ENCODE measurements at regions not wholly inside any gene's neighbourhood (a gene's known extent, or its start where the extent isn't known, plus 50 kb on each side); places are given as distances from the start of the nearest gene placed in this dataset.
"Not testable (repeated sequence)": the region's sequence is repeated elsewhere in the genome, so short reads cannot be mapped to it uniquely, and the experiment has no call there.

- no peak for DNase-seq
- POLR2A ChIA-PET, result no interaction called here
- H3K4me1 Mint-ChIP-seq, result peaks cover 27% of the 10 kb centered on the region
- intact Hi-C loops (cut with micrococcal nuclease), result loop anchor here (5.0 to 10.0 kb wide), 2 partner anchors 1490 to 1773 kb away; a partner anchor contains a TSS
- H3K36me3 Mint-ChIP-seq (ENCODE audit: low read depth), result peaks cover 8% of the 10 kb centered on the region
- H3K9me3 Mint-ChIP-seq, result peaks cover 9% of the 10 kb centered on the region
- H3K4me3 Mint-ChIP-seq, result no peak overlapping the region
- ATAC-seq (ENCODE audit: low read depth), result no peak
- H3K27ac Mint-ChIP-seq, result no peak overlapping the region
- no peaks in the 10 kb centered on the region for H3K27me3 Mint-ChIP-seq
- CTCF ChIA-PET, result no interaction called here
- TF ChIP-seq, protein P1, sequence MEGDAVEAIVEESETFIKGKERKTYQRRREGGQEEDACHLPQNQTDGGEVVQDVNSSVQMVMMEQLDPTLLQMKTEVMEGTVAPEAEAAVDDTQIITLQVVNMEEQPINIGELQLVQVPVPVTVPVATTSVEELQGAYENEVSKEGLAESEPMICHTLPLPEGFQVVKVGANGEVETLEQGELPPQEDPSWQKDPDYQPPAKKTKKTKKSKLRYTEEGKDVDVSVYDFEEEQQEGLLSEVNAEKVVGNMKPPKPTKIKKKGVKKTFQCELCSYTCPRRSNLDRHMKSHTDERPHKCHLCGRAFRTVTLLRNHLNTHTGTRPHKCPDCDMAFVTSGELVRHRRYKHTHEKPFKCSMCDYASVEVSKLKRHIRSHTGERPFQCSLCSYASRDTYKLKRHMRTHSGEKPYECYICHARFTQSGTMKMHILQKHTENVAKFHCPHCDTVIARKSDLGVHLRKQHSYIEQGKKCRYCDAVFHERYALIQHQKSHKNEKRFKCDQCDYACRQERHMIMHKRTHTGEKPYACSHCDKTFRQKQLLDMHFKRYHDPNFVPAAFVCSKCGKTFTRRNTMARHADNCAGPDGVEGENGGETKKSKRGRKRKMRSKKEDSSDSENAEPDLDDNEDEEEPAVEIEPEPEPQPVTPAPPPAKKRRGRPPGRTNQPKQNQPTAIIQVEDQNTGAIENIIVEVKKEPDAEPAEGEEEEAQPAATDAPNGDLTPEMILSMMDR (IDR thresholded peaks at IDR 0.05), result no peak
Observed at GRCh38 chr6:27804851-27805250, 107.3 kb downstream of the OR2B2 start.

- intact Hi-C loops (cut with micrococcal nuclease), result loop anchor here (10.0 kb wide), 1 partner anchor 1486 kb away; no protein-coding TSS in a partner anchor
- TF ChIP-seq, protein P1 (IDR thresholded peaks at IDR 0.05), result no peak
- CTCF ChIA-PET, result no interaction called here
- DNase-seq (no peak), ATAC-seq (ENCODE audit: low read depth) (no peak)
- no peak overlapping the region for H3K27ac Mint-ChIP-seq
- no peaks in the 10 kb centered on the region for H3K9me3 Mint-ChIP-seq
- POLR2A ChIA-PET, result interaction anchor here (1.3 kb wide), 1 partner anchor 9 kb away, joined by 3 read pairs; a partner anchor contains a TSS
- no peaks in the 10 kb centered on the region for H3K36me3 Mint-ChIP-seq (ENCODE audit: low read depth)
- H3K4me1 Mint-ChIP-seq, result peaks cover 2% of the 10 kb centered on the region
- H3K27me3 Mint-ChIP-seq, result no peaks in the 10 kb centered on the region
- no peak overlapping the region for H3K4me3 Mint-ChIP-seq
Observed at GRCh38 chr6:27800731-27801373, 111.3 kb downstream of the OR2B2 start.

GRCh38 chr6:27797960-27798359 is 114.2 kb downstream of the OR2B2 start:
- Mint-ChIP-seq H3K27me3 (no peaks in the 10 kb centered on the region), H3K4me1 (peaks cover 3% of the 10 kb centered on the region), H3K27ac (no peak overlapping the region), H3K36me3 (ENCODE audit: low read depth) (no peaks in the 10 kb centered on the region), H3K4me3 (no peak overlapping the region), H3K9me3 (no peaks in the 10 kb centered on the region)
- intact Hi-C loops (cut with micrococcal nuclease), result no loop called here
- POLR2A ChIA-PET, result interaction anchor here (1.2 kb wide), 1 partner anchor 10 kb away, joined by 3 read pairs; a partner anchor contains a TSS
- no peak for DNase-seq
- TF ChIP-seq, protein P1 (IDR thresholded peaks at IDR 0.05), result no peak
- CTCF ChIA-PET, result interaction anchor here (1.1 to 5.2 kb wide), 8 partner anchors 9 to 671 kb away, joined by 3 to 49 read pairs (median 24); a partner anchor contains a TSS
- no peak for ATAC-seq (ENCODE audit: low read depth)

DNA sequence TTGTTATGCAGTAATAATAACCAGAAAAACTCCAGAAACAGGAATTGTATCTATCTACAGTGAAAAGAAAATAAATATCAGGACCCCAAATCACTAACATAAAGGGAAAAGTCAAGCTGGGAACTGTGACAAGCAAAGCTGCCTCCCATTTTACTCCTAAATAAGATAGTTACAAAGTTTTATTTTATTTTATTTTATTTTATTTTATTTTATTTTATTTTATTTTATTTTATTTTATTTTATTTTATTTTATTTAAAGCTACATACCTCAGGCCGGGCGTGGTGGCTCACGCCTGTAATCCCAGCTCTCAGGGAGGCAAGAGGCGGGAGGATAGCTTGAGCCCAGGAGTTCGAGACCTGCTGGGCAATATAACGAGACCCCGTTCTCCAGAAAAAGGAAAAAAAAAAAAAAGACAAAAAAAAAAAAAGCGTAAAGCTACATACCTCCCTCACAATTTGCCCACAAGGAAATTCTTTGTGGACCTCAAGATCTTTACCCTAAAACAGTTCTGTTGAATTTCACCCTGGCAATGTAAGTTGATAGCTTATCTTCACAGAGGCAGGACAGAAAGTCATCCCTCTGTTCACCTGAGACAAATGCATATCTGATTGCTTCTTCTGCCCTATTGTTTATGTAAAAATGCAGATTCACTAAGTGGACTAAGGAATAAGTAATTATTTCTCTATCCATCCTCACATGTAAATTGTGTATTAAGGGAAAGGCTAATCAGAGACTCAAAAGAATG is 115.3 kb downstream of the OR2B2 start:
- not testable (repeated sequence) for H3K27me3 Mint-ChIP-seq; H3K4me3 Mint-ChIP-seq; H3K9me3 Mint-ChIP-seq; H3K27ac Mint-ChIP-seq; H3K36me3 Mint-ChIP-seq (ENCODE audit: low read depth); ATAC-seq (ENCODE audit: low read depth); DNase-seq
- peaks cover 14% of the 10 kb centered on the region for H3K4me1 Mint-ChIP-seq
- POLR2A ChIA-PET, result interaction anchor here (0.8 to 1.9 kb wide), 9 partner anchors 11 to 650 kb away, joined by 3 to 11 read pairs (median 5); a partner anchor contains a TSS
- CTCF ChIA-PET, result interaction anchor here (1.0 to 5.2 kb wide), 14 partner anchors 10 to 670 kb away, joined by 3 to 49 read pairs (median 12); a partner anchor contains a TSS
- intact Hi-C loops (cut with micrococcal nuclease), result loop anchor here (1.0 kb wide), 3 partner anchors 25 to 609 kb away; no protein-coding TSS in a partner anchor

GRCh38 chr6:27795697-27796494 is 116.3 kb downstream of the OR2B2 start:
- intact Hi-C loops (cut with micrococcal nuclease), result loop anchor here (1.0 kb wide), 4 partner anchors 24 to 608 kb away; no protein-coding TSS in a partner anchor
- H3K27me3 Mint-ChIP-seq, result peaks cover 6% of the 10 kb centered on the region
- peak overlapping the region; percentile 50 for H3K27ac Mint-ChIP-seq
- no peak overlapping the region for H3K4me3 Mint-ChIP-seq
- TF ChIP-seq, protein P1 (IDR thresholded peaks at IDR 0.05), result no peak
- ATAC-seq (ENCODE audit: low read depth) (peak; percentile 60), DNase-seq (no peak)
- CTCF ChIA-PET, result interaction anchor here (0.5 to 5.2 kb wide), 22 partner anchors 9 to 669 kb away, joined by 3 to 49 read pairs (median 6); a partner anchor contains a TSS
- POLR2A ChIA-PET, result interaction anchor here (0.6 to 1.9 kb wide), 14 partner anchors 12 to 1766 kb away, joined by 3 to 11 read pairs (median 4); a partner anchor contains a TSS
- H3K9me3 Mint-ChIP-seq, result no peaks in the 10 kb centered on the region
- H3K36me3 Mint-ChIP-seq (ENCODE audit: low read depth), result no peaks in the 10 kb centered on the region
- peaks cover 21% of the 10 kb centered on the region for H3K4me1 Mint-ChIP-seq
